ENCODE measurements at regions not wholly inside any gene's neighbourhood (a gene's known extent, or its start where the extent isn't known, plus 50 kb on each side); places are given as distances from the start of the nearest gene placed in this dataset.

GRCh38 chr1:30047576-30047975 lies 675.8 kb downstream of the MATN1 start:
- TF ChIP-seq CTCF (IDR thresholded peaks at IDR 0.05; ENCODE audit: unreplicated experiment in 3 of 3): no peak
- Mint-ChIP-seq H3K36me3 (ENCODE audit: low read depth) (no peaks in the 10 kb centered on the region), H3K9me3 (no peaks in the 10 kb centered on the region), H3K27ac (no peak overlapping the region), H3K4me1 (no peaks in the 10 kb centered on the region), H3K27me3 (ENCODE audit: low read depth) (peaks cover 11% of the 10 kb centered on the region), H3K4me3 (no peak overlapping the region)

GRCh38 chr1:30046751-30047150 lies 676.6 kb downstream of the MATN1 start:
- H3K27me3 Mint-ChIP-seq (ENCODE audit: low read depth): peaks cover 7% of the 10 kb centered on the region
- no peak overlapping the region for H3K4me3 Mint-ChIP-seq
- no peak overlapping the region for H3K27ac Mint-ChIP-seq
- no peaks in the 10 kb centered on the region for H3K4me1 Mint-ChIP-seq
- no peak for TF ChIP-seq CTCF (IDR thresholded peaks at IDR 0.05; ENCODE audit: unreplicated experiment in 3 of 3)
- H3K9me3 Mint-ChIP-seq: no peaks in the 10 kb centered on the region
- H3K36me3 Mint-ChIP-seq (ENCODE audit: low read depth): no peaks in the 10 kb centered on the region

- Mint-ChIP-seq H3K4me3 (no peak overlapping the region), H3K9me3 (peaks cover 2% of the 10 kb centered on the region), H3K36me3 (ENCODE audit: low read depth) (no peaks in the 10 kb centered on the region), H3K4me1 (no peaks in the 10 kb centered on the region), H3K27me3 (ENCODE audit: low read depth) (peaks cover 7% of the 10 kb centered on the region), H3K27ac (no peak overlapping the region)
- TF ChIP-seq CTCF (IDR thresholded peaks at IDR 0.05; ENCODE audit: unreplicated experiment in 3 of 3): no peak
Measured at GRCh38 chr1:30045304-30046090, 677.9 kb downstream of the MATN1 start.

GRCh38 chr1:30044656-30045144 lies 678.7 kb downstream of the MATN1 start:
- H3K36me3 Mint-ChIP-seq (ENCODE audit: low read depth): no peaks in the 10 kb centered on the region
- no peak overlapping the region for H3K27ac Mint-ChIP-seq
- H3K9me3 Mint-ChIP-seq: peaks cover 2% of the 10 kb centered on the region
- TF ChIP-seq CTCF (IDR thresholded peaks at IDR 0.05; ENCODE audit: unreplicated experiment in 3 of 3): no peak
- H3K27me3 Mint-ChIP-seq (ENCODE audit: low read depth): peaks cover 7% of the 10 kb centered on the region
- no peak overlapping the region for H3K4me3 Mint-ChIP-seq
- no peaks in the 10 kb centered on the region for H3K4me1 Mint-ChIP-seq

GRCh38 chr1:30043731-30044408 lies 679.5 kb downstream of the MATN1 start:
- no peaks in the 10 kb centered on the region for H3K4me1 Mint-ChIP-seq
- peaks cover 7% of the 10 kb centered on the region for H3K27me3 Mint-ChIP-seq (ENCODE audit: low read depth)
- no peak overlapping the region for H3K27ac Mint-ChIP-seq
- peaks cover 2% of the 10 kb centered on the region for H3K9me3 Mint-ChIP-seq
- TF ChIP-seq CTCF (IDR thresholded peaks at IDR 0.05; ENCODE audit: unreplicated experiment in 3 of 3): no peak
- no peaks in the 10 kb centered on the region for H3K36me3 Mint-ChIP-seq (ENCODE audit: low read depth)
- no peak overlapping the region for H3K4me3 Mint-ChIP-seq
